HG03469 (cell line): ENCODE measurements at regions not wholly inside any gene's neighbourhood (a gene's known extent, or its start where the extent isn't known, plus 50 kb on each side); places are given as distances from the start of the nearest gene placed in this dataset.

Experiments used
- ATAC-seq: cut with Tn5 transposase; IDR thresholded peaks from one replicate; pipeline ENCODE4 v1.9.1; 2021; ENCODE audit warnings: mild to moderate bottlenecking, moderate library complexity, moderate number of reproducible peaks; ENCODE audit not compliant: unreplicated experiment

DNA sequence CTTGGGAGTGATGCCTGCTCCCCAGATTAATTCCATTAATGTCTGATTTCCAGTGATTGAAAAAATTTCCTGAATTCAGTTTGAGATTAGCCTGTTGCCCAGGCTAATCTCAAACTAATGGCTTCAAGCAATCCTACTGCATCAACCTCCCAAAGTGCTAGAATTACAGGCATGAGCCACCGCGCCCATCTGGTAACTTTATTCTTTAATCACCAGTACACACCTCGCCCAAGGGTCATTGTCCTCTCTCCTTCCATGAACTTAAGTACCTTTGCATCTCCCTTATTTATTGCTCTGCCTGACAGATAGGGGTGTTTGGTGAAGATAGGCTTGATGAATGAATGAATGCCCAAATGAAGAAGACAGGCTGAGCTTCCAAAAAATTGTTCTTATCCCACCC is 366.5 kb downstream of the SIPA1L2 start:
- ATAC-seq, result no peak

DNA sequence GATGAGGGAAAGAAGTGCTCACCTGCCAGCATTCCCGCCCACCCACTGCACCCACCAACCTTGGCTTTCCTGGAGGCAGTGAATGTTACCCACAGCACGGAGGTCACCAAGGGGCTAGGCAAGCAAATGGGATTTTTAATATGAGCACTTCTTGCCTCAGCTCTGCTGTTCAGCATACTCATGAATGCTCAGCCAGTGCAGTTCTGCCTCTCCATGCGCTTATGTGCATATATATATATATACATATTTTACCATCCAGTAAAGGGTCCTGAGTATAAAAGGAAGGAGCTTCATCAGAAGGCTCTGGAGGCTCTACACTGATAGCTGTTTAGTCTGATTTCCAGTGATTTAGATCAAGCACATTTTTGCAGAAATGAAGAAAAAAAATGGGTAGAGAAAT is 366.9 kb downstream of the SIPA1L2 start:
- ATAC-seq, result no peak

DNA sequence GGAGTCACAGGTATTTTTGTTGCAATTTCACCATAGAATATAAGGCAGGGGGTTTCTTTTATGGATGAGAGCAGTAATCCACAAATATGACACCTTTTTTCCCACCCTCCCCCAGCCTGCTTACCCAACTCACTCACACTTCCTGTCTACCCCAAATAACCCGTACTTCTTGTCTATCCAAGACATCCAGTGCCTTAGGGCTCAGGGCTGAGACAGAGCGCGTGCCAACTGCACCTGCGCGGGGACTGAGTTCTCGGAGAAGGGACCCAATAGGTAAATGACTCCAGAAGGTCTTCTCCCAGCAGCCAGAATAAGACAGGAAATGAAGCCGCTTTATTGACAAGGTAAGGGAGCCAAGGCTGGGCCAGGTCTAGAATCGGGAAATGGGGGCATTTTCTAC is 369.1 kb downstream of the SIPA1L2 start:
- no peak for ATAC-seq

DNA sequence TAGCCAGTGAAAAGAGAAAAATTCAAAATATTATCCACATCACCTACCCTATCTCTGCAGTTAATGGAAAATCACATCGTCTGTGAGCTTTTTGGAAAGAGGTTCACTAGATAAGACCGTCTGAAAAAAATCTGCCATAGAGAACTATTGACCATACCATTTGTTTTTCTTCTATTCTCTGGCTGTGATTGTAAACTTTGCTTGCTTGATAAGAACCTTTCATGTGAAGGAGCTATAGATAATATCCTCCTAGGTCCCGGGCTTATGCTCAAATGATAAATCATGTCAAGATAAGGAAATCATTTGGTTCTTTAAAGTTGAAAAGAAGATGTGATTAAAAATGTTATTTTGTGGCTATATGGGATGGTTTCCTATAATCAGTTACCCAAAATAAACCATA is 369.9 kb downstream of the SIPA1L2 start:
- ATAC-seq, result no peak

DNA sequence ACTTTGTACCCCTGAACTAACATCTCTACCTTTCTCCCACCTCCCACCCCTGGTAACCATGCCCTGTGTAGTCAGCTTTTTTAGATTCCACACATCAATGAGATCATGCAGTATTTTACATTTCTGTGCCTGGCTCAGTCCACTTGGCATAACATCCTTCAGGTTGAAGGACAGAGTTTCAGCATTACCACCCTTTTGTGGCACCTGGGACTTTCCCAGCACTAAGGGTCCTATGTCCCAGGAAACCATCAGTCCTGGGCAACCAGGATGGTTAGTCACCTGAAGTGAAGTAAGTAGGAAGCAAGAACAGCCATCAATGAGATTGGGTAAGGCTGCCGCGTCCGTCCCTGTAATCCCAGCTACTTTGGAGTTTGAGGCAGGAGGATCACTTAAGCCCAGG is 370.6 kb downstream of the SIPA1L2 start:
- ATAC-seq, result no peak

DNA sequence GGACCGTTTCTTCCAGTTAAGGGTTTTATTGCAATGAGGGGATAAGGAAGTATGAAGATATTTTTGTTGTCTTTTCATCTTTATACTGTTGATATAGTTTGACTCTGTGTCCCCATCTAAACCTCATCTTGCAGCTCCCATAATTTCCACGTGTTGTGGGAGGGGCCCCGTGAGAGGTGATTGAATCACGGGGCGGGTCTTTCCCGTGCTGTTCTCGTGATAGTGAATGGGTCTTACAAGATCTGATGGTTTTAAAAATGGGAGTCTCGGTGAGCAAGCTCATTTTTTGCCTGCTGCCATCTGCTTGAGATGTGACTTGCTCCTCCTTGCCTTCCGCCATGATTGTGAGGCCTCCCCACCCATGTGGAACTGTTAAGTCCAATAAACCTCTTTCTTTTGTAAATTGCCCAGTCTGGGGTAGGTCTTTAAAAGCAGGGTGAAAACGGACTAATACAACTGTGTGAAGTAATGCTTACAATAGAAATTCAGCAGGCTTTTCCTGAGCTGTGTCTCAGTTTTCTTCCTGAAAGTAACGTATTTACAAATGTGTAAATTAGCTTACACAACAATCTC is 377.3 kb downstream of the SIPA1L2 start:
- no peak for ATAC-seq

DNA sequence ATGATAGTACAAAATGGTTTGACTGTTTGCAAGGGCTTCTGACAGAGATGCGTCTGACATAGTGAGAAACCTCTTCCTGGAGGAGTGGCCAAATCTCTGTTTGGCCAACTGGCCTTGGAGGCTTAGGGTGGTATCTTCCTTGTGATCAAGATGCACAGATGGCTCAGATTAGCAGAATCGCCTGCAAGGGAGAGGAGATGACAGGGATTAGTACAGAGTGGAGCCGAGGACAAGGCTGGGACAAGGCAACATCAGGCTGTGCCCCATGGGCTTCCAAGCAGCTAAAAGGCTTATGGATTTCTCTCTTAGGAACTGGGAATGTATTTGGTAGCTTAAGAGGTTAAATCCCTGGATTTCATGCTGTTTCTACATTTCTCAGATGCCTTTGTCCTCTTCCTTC is 379.1 kb downstream of the SIPA1L2 start:
- no peak for ATAC-seq

DNA sequence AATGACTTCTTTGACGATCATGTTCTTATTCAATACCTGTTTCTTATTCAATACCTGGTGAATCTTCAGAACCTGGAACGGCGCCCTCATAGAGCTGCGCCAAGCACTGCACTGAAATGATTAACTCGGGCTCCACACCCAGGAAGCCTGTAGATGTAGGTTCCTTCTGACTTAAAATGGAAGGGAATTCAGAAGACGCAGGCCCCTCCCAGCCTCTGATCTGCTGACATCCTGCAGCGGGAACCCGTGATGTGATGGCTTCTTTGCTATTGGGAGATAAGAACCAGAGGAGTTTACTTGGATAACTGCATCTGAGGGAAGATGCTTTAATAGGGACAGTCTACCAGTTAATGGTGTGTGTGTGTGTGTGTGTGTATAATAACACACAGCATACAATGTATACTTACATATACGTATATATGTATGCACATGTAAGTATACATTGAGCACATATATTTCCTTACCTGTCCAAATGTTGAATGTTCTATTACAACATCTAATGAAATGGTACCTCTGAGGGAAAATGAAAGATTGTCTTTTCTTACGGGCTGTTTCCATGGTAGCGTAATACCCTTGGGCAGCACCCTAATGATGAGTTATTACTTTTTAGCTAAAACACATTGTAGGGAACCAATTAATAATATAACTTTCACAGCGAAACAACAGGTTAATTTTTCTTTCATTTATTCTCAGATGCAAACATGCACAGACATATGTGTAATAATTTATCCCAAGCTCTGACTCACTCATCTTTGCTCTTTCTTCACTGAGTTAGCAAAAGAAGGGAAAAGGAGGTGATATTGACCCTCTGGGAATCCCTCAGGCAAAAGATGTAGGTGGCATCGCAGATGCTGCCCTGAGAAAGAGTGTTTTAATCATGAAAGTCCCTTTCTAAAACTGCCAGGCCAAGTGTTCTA is 379.8 kb downstream of the SIPA1L2 start:
- ATAC-seq, result no peak

DNA sequence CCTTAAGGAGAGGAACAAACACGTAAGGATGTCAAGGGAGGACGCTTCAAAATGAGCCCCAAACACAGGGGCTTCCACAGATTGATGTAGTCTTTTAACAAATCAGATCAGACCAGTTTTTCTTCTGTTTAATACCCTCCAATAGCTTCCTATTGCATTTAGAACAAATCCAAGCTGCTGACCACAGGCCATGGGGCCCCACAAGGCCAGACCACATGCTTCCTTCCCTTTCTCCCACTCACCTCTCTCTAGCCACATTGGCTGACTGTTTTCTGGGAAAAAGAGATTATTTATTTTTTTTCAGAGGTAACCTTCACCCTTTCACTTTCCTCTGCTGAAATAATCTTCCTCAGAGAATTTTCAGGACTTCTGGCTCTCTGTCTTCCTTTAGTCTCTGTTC is 380.6 kb downstream of the SIPA1L2 start:
- ATAC-seq, result no peak

DNA sequence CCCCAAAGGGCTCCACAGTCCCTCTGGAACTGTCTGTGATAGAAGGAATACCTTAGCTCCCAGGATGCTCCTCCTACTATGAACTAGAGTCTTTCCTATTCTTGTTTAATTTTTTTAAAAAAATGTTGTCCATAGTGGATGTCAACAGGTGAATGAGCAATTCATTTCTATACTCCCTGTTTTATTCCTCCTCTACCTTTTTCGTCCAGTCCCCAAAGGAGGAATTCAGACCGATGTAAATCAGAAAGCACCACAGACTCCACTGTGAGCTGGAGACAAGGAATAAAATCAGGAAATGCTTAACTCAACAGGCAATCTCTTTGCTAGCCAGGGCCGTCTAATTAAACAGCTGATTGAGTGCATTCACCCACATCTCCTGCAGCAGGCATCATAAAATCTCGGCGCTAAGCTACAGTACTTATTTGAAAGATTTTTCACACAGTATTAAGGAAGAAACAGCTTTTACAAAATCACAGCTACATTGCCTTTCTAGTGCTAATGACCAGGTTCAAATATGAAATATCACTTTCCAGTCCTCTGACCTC is 381.6 kb downstream of the SIPA1L2 start:
- no peak for ATAC-seq

DNA sequence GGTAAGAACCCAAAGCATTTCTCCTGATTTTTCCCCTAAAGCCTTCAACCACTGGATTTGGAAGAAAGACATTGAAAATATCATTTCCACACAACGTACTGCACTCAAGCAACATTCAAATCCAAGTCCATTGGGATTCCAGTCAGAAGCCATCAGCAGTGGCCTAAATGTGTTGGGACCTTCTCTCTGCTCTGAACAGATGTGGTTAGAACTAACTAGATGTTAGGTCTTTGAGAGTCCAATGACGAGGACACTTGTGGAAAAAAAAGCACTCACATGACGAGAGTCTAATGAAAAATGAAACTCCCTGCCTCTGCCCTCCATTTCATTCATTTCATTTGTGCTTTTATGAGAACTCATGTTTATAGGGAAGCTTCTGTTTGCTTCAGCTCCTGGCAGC is 382.3 kb downstream of the SIPA1L2 start:
- ATAC-seq, result no peak

DNA sequence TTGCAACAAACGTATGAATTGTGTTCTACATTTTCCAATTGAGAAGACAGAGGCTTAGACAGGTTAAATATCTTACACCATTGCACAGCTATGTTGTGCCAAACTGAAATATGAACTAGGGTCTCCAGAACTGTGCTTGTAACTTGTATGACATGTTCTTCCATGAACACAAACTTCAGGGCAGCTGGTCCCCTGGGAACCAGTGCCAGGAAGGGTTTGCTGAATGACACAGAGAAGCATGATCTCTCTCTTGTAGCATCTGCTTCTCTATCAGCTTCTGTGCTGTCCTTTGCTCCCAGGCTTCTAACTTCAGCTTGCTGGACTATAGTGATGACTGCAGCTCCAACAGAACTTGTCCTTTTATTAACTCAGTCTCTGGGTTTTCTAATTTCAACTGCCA is 385.5 kb downstream of the SIPA1L2 start:
- no peak for ATAC-seq

DNA sequence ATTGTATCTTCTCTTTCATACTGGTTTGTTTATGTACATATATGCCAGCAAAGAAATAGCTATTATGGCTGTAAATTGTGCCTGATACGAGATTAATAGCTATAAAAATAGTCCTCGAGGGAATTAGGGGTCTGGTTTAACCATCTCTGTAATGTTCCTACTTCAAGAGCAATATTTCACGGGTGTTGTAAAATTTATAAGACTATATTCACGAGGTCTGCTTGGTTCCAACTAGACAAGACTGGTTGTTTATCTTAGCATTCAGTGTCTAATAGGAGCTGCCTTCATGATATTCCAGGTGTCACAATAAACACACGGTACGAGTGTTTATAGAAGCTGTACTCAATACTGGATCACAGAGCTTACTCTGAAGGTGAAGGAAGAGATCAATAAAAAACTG is 389.9 kb downstream of the SIPA1L2 start:
- ATAC-seq, result no peak

DNA sequence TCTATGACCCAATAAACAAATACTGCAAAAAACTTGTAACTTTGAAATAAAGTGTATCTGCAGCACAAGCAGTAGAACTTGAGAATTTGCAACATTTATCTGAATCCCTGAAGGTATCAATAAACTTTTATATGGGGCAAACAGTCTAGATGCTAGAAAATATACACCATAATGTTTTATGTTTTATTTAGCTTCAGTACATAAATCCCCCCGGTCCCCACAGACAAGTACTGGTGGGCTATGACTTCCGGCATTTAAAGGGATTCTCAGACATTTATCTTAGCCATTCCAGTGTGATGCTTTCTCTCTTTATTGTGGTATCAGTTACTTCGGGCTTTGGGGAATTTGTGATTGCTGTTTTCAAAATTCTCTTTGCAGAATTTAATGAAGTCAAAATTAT is 390.4 kb downstream of the SIPA1L2 start:
- no peak for ATAC-seq

DNA sequence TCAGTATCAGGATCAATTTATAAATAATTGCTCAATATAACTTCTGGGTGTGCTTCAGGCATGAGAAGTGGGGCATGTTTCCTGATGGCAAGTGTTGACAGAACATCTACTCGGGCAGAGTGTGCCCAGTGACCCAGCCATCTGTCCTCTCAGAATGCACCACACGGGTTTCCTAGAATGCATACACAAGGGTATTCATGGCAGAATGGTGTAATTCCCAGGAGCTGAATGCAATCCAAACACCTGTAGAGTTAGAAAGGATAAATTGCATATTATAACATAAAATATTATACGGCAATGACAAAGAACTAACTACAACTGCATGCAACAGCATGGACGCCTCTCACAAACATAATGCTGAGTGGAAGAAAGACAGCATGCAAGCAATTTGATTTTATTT is 391.9 kb downstream of the SIPA1L2 start:
- no peak for ATAC-seq

DNA sequence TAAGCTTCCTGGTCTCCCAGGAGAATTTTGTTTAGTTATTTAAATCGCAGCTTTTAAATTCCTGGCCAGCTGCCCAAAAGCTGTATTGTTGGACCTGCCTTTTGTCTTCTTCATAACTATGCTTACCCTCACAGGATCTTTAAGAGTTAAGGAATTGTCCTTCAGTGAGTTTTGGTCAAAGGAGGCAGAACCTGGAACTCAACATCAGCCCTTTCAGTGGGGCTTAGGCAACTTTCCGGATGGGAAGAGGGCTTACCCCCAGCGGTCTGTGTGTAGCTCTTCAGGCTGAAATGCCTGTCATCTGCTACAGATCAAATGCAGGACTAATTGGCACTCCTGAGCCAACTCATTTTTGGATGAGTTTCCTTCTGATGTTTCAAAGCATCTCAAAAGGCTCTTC is 402.6 kb downstream of the SIPA1L2 start:
- ATAC-seq, result no peak

DNA sequence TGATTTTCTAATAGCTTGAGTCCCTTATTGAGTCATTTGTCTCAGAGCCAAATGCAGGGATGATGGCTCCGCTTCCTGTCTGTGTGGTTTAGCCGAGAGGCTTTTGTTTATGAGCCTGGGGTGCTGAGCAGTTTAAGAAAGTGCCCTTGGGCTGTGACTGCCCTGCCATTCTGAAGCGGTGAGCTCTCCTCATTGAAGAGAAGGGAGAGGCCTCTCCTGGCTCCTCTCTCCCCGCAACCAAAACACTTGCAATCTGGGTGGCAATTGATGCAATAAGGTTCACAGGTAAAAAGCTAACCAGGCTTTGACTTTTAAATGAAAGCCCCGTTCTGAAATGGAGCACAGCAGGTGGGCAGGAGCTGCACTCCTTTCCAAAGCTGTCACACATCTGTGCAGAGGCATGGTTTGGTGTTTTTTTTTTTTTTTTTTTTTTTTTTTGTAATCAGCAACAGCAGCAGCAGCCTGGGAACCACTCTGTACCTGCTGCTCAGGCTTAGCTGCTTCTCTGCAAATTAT is 403.7 kb downstream of the SIPA1L2 start:
- no peak for ATAC-seq

DNA sequence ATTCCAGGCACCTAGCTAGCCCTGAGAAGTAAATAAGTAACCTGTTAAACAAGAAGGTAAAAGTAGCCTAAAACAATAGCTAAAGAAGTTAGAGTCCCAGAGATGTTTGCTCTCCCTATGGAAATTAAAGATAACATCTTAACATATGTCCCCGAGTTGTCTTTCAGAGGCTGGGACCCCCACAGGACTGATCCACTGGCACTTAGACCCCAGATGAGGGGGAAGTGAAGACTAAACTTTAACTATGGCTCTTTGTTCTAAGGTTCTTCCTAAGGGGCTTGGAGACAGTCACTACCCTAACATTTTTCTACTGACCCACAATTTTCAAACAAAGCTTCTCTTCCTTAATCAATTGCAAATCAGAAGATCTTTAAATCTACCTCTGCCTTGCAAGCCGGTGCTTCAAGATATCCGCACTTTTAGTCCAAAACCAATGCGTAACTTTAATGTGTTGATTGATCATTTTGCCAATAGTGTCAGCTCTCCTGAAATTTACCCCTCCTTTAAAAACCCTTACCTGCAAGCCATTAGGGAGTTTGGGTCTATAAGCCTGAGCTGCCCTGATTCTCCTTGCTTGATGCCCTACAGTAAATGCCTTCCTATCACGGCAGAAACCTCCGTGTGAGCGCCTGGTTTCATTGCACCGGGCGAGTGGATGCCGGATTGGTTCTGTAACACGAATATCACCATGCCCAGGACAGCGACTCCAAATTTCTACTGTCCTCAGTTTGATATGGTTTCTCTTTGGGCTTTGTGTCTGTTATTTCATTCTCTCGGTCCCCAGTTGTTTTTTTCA is 404.4 kb downstream of the SIPA1L2 start:
- ATAC-seq, result no peak

DNA sequence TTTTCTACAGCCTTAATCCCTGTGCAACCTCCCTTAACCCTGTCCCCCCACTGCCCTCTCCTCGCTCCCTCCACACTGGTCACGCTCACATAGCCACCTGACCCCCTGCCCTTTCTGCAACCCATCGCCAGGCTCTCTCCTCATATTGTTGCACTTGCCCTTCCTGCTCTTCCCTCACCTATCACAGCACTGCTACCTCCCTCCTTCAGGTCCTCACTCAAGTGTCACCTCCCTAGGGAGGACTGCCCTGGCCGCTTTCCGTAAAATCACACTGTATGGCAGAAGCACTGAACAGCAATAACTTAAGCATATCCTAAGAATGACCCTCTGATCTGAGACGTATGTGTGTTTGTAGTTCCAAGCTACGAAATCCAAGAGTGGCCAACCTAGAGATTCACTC is 406.0 kb downstream of the SIPA1L2 start:
- ATAC-seq, result no peak

DNA sequence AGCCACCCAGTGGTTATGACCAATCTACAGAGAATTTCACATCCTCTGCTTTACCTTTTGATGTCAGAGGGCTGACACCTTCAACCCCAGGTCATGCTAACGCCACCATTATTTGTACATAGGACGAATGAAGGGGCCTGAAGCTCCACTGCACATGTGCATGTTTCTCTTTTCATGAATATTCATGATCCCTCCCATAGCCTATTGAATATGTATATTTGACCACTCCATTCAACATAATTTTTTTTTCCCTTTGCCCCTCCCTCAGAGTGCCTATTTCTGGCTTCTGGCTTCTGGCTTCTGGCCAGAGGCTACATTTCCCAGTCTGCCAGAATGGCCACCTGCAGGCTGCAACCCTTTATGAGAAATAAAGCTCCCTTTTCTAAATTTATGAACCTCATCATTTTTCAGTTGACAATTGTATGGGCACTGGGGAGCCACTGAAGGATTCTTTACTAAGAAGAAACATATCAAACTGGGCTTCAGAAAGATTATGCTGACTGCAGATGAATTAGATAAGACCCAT is 406.7 kb downstream of the SIPA1L2 start:
- no peak for ATAC-seq

DNA sequence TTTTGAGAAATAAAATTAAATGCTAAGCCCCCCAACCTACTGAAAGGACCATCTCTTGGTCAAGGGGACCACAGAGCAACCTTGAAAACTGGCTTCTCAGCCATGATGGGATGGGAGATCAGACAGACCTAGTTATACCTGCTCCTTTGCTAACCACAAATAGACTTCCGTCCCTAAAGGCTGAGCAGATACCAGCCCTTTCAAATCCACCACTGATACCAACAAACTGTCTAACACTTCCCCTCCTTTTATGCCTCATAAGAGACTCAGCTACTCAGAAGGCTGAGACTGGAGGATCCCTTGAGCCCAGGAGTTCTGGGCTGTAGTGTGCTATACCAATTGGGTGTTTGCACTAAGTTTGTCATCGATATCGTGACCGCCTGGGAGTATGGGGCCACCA is 407.3 kb downstream of the SIPA1L2 start:
- no peak for ATAC-seq
